Stomach (tissue), 4 donors: ENCODE measurements at regions not wholly inside any gene's neighbourhood (a gene's known extent, or its start where the extent isn't known, plus 50 kb on each side); places are given as distances from the start of the nearest gene placed in this dataset.
"Not testable (repeated sequence)": the region's sequence is repeated elsewhere in the genome, so short reads cannot be mapped to it uniquely, and the experiment has no call there.

Experiments used
- POLR2A ChIP-seq, 4 donors: fragments of 450-650 bp; IDR thresholded peaks; one replicate each; pipeline ENCODE4 v1.6.1; 2016; ENCODE audit warnings: antibody characterized with exemption in 4 of 4, control low read depth in 2 of 4, mild to moderate bottlenecking in 1 of 4, moderate library complexity in 1 of 4
- TF ChIP-seq, protein P1 (sequence below), 7 experiments: fragments of 450-650 bp in 4 of 7; fragments of 200-600 bp in 3 of 7; sonication (generic) in 3 of 7; IDR thresholded peaks; one replicate each; pipeline ENCODE4 v1.5.1; 2016 to 2019; ENCODE audit warnings: antibody characterized with exemption in 7 of 7, control low read depth in 2 of 7, mild to moderate bottlenecking in 1 of 7

DNA sequence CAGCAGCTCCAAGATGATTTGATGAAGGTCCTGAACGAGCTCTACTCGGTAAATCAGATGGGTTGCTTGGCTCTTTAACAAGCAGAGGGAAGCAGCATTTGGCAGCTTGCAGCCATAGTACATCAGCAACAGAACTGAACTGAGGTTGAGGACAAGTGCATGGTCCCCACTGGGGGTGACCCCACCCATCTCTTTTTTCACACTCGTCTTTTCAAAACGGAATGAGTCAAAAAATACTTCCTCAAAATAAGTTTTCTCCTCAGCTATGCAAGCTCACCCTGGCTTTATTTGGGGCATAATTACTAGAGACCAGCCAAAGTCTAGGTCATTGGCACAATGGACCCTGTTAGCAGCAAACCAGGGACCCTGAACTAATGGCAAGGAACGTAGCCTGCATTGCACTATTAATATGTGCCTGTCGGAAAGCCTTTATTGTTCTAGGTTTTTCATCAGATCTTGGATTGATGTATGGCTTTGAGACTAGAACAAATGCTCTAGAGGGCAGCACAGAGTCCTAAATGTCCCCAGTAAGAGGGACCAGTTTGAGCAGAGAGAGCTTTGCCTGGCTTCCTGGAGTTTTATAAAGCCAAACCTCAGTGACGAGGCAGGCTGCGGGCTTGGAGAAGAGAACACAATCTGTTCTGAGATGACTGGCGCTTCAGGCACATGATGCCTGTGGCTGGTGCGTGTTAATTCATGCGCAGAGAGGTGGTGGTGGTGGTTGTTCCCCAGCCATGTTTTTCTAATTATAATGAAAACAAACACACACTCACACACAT is 86.1 kb upstream of the IKBKE start:
- TF ChIP-seq, protein P1, sequence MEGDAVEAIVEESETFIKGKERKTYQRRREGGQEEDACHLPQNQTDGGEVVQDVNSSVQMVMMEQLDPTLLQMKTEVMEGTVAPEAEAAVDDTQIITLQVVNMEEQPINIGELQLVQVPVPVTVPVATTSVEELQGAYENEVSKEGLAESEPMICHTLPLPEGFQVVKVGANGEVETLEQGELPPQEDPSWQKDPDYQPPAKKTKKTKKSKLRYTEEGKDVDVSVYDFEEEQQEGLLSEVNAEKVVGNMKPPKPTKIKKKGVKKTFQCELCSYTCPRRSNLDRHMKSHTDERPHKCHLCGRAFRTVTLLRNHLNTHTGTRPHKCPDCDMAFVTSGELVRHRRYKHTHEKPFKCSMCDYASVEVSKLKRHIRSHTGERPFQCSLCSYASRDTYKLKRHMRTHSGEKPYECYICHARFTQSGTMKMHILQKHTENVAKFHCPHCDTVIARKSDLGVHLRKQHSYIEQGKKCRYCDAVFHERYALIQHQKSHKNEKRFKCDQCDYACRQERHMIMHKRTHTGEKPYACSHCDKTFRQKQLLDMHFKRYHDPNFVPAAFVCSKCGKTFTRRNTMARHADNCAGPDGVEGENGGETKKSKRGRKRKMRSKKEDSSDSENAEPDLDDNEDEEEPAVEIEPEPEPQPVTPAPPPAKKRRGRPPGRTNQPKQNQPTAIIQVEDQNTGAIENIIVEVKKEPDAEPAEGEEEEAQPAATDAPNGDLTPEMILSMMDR (IDR thresholded peaks at IDR 0.05), result not testable (repeated sequence)
- not testable (repeated sequence) for TF ChIP-seq POLR2A (IDR thresholded peaks at IDR 0.05)
